IMR-90 (cell line): ENCODE measurements at regions not wholly inside any gene's neighbourhood (a gene's known extent, or its start where the extent isn't known, plus 50 kb on each side); places are given as distances from the start of the nearest gene placed in this dataset.
A peak's percentile ranks its signal among the peaks of the same experiment; 100 is the strongest.

Source experiments
- ATAC-seq: fragments of 200-7000 bp; cut with Tn5 transposase; 2 replicates; pipeline ENCODE4 v1.9.1; 2020; ENCODE audit warnings: low read depth, mild to moderate bottlenecking, moderate library complexity
- BruUV-seq: library from RNA; stranded (reverse); fragments of 400-500 nt; replicated peaks from 2 replicates; lab custom pipeline; 2021; lab: Mats Ljungman, UMichigan
- CTCF ChIA-PET: fragments of 300-600 bp; formaldehyde crosslinking; extraction: SDS; loops from one replicate; lab custom pipeline; 2021; ENCODE audit warnings: antibody characterized with exemption; lab: Yijun Ruan, JAX
- POLR2A ChIA-PET: fragments of 300-600 bp; sonication (Branson Sonifier 250); formaldehyde crosslinking; loops from one replicate; lab custom pipeline; 2022; ENCODE audit warnings: antibody characterized with exemption; ENCODE audit not compliant: unreplicated experiment; lab: Charles Lee
- DNase-seq: peaks from one replicate; pipeline ENCODE4 v3.0.0; 2013
- H2AFZ ChIP-seq: replicated peaks from 2 replicates; pipeline ENCODE3; 2013; ENCODE audit warnings: low read length, mild to moderate bottlenecking; ENCODE audit not compliant: poor library complexity
- H2AK5ac ChIP-seq: 2 replicates; pipeline ENCODE4 v1.6.1; 2013; ENCODE audit warnings: low read depth, low read length, inconsistent platforms
- H2AK9ac ChIP-seq: replicated peaks from 2 replicates; pipeline ENCODE3; 2013; ENCODE audit warnings: mild to moderate bottlenecking, low read depth, low read length, moderate library complexity; ENCODE audit not compliant: poor library complexity
- H2BK120ac ChIP-seq: 2 replicates; pipeline ENCODE4 v1.6.1; 2013; ENCODE audit warnings: low read depth, low read length, inconsistent platforms
- H2BK15ac ChIP-seq: 3 replicates; pipeline ENCODE4 v1.6.1; 2013; ENCODE audit warnings: low read depth, low read length, inconsistent platforms
- H2BK20ac ChIP-seq: 2 replicates; pipeline ENCODE4 v1.6.1; 2013; ENCODE audit warnings: low read depth, mild to moderate bottlenecking, inconsistent platforms, low read length, moderate library complexity
- H2BK5ac ChIP-seq: 2 replicates; pipeline ENCODE4 v1.6.1; 2013; ENCODE audit warnings: mild to moderate bottlenecking, low read depth, low read length, inconsistent platforms; ENCODE audit not compliant: poor library complexity, severe bottlenecking
- H3K14ac ChIP-seq: replicated peaks from 2 replicates; pipeline ENCODE4 v1.6.1; 2013; ENCODE audit warnings: low read depth, low read length, inconsistent platforms
- H3K18ac ChIP-seq: 2 replicates; pipeline ENCODE4 v1.6.1; 2013; ENCODE audit warnings: low read depth, low read length, control low read depth
- H3K23ac ChIP-seq: 2 replicates; pipeline ENCODE4 v1.6.1; 2013; ENCODE audit warnings: low read depth, low read length, inconsistent platforms
- H3K27ac ChIP-seq: 2 replicates; pipeline ENCODE4 v1.5.1; 2013; ENCODE audit warnings: mild to moderate bottlenecking, control low read depth, low read length; ENCODE audit not compliant: insufficient read depth
- H3K27me3 ChIP-seq: 2 replicates; pipeline ENCODE4 v1.6.1; 2013; ENCODE audit warnings: low read length; ENCODE audit not compliant: control insufficient read depth, insufficient read depth
- H3K36me3 ChIP-seq: 2 replicates; pipeline ENCODE4 v1.6.1; 2013; ENCODE audit warnings: low read length, mixed read lengths; ENCODE audit not compliant: control insufficient read depth, insufficient read depth
- H3K4ac ChIP-seq: 2 replicates; pipeline ENCODE4 v1.6.1; 2013; ENCODE audit warnings: low read depth, low read length, inconsistent platforms
- H3K4me1 ChIP-seq: 2 replicates; pipeline ENCODE4 v1.6.1; 2013; ENCODE audit warnings: low read length, mixed read lengths; ENCODE audit not compliant: control insufficient read depth, insufficient read depth
- H3K4me2 ChIP-seq: 2 replicates; pipeline ENCODE4 v1.6.1; 2013; ENCODE audit warnings: low read depth, mild to moderate bottlenecking, control low read depth, low read length, moderate library complexity
- H3K4me3 ChIP-seq: 2 replicates; pipeline ENCODE4 v1.5.1; 2013; ENCODE audit warnings: low read depth, mild to moderate bottlenecking, control low read depth, low read length, moderate library complexity; ENCODE audit not compliant: insufficient read depth
- H3K56ac ChIP-seq: 2 replicates; pipeline ENCODE4 v1.6.1; 2013; ENCODE audit warnings: low read length, inconsistent platforms; ENCODE audit not compliant: insufficient read depth; ENCODE audit errors: extremely low read depth
- H3K79me1 ChIP-seq, 2 experiments: 2 replicates each; pipeline ENCODE4 v1.6.1; 2013; ENCODE audit warnings: low read length in 2 of 2, inconsistent platforms in 1 of 2, low read depth in 1 of 2
- H3K9ac ChIP-seq: 2 replicates; pipeline ENCODE4 v1.6.1; 2013; ENCODE audit warnings: low read depth, low read length, control low read depth
- H3K9me1 ChIP-seq: 2 replicates; pipeline ENCODE4 v1.6.1; 2013; ENCODE audit warnings: low read length, inconsistent platforms; ENCODE audit not compliant: insufficient read depth
- H3K9me3 ChIP-seq: 2 replicates; pipeline ENCODE4 v1.6.1; 2013; ENCODE audit warnings: low read length; ENCODE audit not compliant: control insufficient read depth, insufficient read depth
- H4K20me1 ChIP-seq: 2 replicates; pipeline ENCODE4 v1.6.1; 2013; ENCODE audit warnings: low read length, inconsistent platforms; ENCODE audit not compliant: insufficient read depth
- H4K5ac ChIP-seq: 2 replicates; pipeline ENCODE4 v1.6.1; 2013; ENCODE audit warnings: mild to moderate bottlenecking, low read depth, low read length, control low read depth
- H4K8ac ChIP-seq, 2 experiments: 2 replicates each; pipeline ENCODE4 v1.6.1; 2013; ENCODE audit warnings: low read depth in 2 of 2, low read length in 2 of 2, control low read depth in 1 of 2, inconsistent platforms in 1 of 2
- H4K91ac ChIP-seq: 2 replicates; pipeline ENCODE4 v1.6.1; 2013; ENCODE audit warnings: low read depth, low read length, inconsistent platforms; ENCODE audit not compliant: insufficient read depth
- CEBPB ChIP-seq: IDR thresholded peaks from 2 replicates; pipeline ENCODE4 v1.6.1; 2012; ENCODE audit warnings: low read depth, low read length, improper control_type of control experiment
- FOS ChIP-seq: fragments of 150-350 bp; IDR thresholded peaks from 2 replicates; pipeline ENCODE4 v1.6.1; 2016; ENCODE audit warnings: low read depth, low read length
- MAZ ChIP-seq: IDR thresholded peaks from 2 replicates; pipeline ENCODE4 v1.6.1; 2012; ENCODE audit warnings: low read depth, mild to moderate bottlenecking, low read length, improper control_type of control experiment, moderate library complexity, borderline replicate concordance
- NFE2L2 ChIP-seq: fragments of 150-350 bp; IDR thresholded peaks from 2 replicates; pipeline ENCODE4 v1.6.1; 2016; ENCODE audit warnings: low read depth, mild to moderate bottlenecking, low read length
- RAD21 ChIP-seq: IDR thresholded peaks from 2 replicates; pipeline ENCODE4 v1.6.1; 2012; ENCODE audit warnings: low read length, improper control_type of control experiment
- SMC3 ChIP-seq: fragments of 150-350 bp; IDR thresholded peaks from 2 replicates; pipeline ENCODE4 v1.6.1; 2016; ENCODE audit warnings: low read depth, mild to moderate bottlenecking, antibody characterized with exemption, low read length, moderate library complexity
- dilution Hi-C: fragments of 300-500 bp; cut with HindIII; formaldehyde crosslinking; loops from one replicate; pipeline ENCODE4 v1.14.3; 2018; ENCODE audit warnings: low sequenced_read_pairs; ENCODE audit not compliant: unreplicated experiment
- in situ Hi-C: fragments of 300-500 bp; cut with MboI; formaldehyde crosslinking; loops from 3 replicates; pipeline ENCODE4 v1.14.3; 2019; ENCODE audit warnings: low sequenced_read_pairs, inconsistent platforms, mixed read lengths
- intact Hi-C: fragments of 100-400 bp; cut with micrococcal nuclease; formaldehyde crosslinking; loops from 2 replicates; pipeline ENCODE4 v1.10.0; 2022

DNA sequence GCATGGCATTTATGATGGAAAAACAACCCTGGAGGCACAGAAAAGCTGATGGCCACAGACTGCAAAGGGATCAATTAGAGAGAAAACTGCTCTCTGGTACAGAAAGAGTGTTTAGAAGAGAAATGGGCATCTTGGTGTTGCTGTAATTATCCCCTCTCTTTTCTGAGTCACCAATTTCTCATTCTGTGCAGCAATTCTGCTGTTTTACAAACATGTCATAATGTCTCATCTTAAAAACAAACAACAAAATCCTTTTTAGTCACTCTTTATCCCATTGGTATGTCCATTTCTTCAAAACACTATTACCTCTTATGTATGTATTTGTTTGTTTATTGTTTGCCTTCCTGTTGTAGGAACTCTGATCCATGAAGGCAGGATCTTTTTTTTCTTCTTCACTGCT is 73.9 kb upstream of the HK2 start:
- Histone ChIP-seq H2AK9ac (no peak overlapping the region), H4K5ac (peak overlapping the region; percentile 89; the same call in 1 of the 2 replicates), H3K56ac (no peak overlapping the region), H3K4me2 (peak overlapping the region; percentile 26; the same call in 1 of the 2 replicates), H3K27ac (no peak overlapping the region), H2AFZ (no peak overlapping the region), H4K8ac (no peak overlapping the region), H4K91ac (no peak overlapping the region), H3K27me3 (no peaks in the 10 kb centered on the region), H4K20me1 (no peaks in the 10 kb centered on the region), H2BK20ac (no peak overlapping the region), H2BK15ac (no peak overlapping the region), H3K4me1 (peaks cover 10% of the 10 kb centered on the region), H3K4me3 (no peak overlapping the region), H3K23ac (no peak overlapping the region; the same call in 1 of the 2 replicates), H3K36me3 (no peaks in the 10 kb centered on the region), H3K4ac (0 out of 2 replicates have a peak overlapping the region, but pooled peaks have one; percentile 36), H3K9me1 (peaks cover 14% of the 10 kb centered on the region), H3K18ac (peak overlapping the region; percentile 81; the same call in 1 of the 2 replicates), H2BK120ac (peak overlapping the region; percentile 42; the same call in 1 of the 2 replicates), H3K9ac (no peak overlapping the region), H3K9me3 (peaks cover 12% of the 10 kb centered on the region), H2BK5ac (peak overlapping the region; percentile 9), H3K79me1 (no peaks in the 10 kb centered on the region), H2AK5ac (peak overlapping the region; percentile 3; the same call in 1 of the 2 replicates), H3K14ac (no peak overlapping the region)
- ChIA-PET POLR2A (no interaction called here), CTCF (no interaction called here)
- dilution Hi-C loops: no loop called here
- no TSS peak for BruUV-seq
- peak; percentile 45; the same call in 1 of the 2 replicates for ATAC-seq
- peak; percentile 34 for DNase-seq
- TF ChIP-seq SMC3 (no peak), NFE2L2 (no peak), CEBPB (peak; percentile 43; the same call in 1 of the 2 replicates), RAD21 (no peak), FOS (0 out of 2 replicates have a peak, but pooled peaks have one; percentile 8), MAZ (no peak)
- intact Hi-C loops: no loop called here
- in situ Hi-C loops: no loop called here
